Colonic mucosa (tissue), 4 donors: ENCODE measurements at regions not wholly inside any gene's neighbourhood (a gene's known extent, or its start where the extent isn't known, plus 50 kb on each side); places are given as distances from the start of the nearest gene placed in this dataset.

Experiments used
- DNase-seq: peaks from one replicate; pipeline ENCODE4 v3.0.0-alpha.2; 2020
- H3K27ac ChIP-seq: fragments of 200-600 bp; one replicate; pipeline ENCODE4 v1.8.0; 2021
- H3K27me3 ChIP-seq: fragments of 200-600 bp; one replicate; pipeline ENCODE4 v1.8.0; 2021
- H3K36me3 ChIP-seq: fragments of 200-600 bp; one replicate; pipeline ENCODE4 v1.8.0; 2021
- H3K4me1 ChIP-seq: fragments of 200-600 bp; one replicate; pipeline ENCODE4 v1.8.0; 2021; ENCODE audit warnings: mild to moderate bottlenecking
- H3K4me3 ChIP-seq: fragments of 200-600 bp; one replicate; pipeline ENCODE4 v1.8.0; 2021
- H3K9ac ChIP-seq, 2 donors: one replicate each; pipeline ENCODE4 v1.7.0; 2013; ENCODE audit warnings: control low read depth in 2 of 2, low read depth in 2 of 2, low read length in 2 of 2
- H3K9me3 ChIP-seq: fragments of 200-600 bp; one replicate; pipeline ENCODE4 v1.8.0; 2021
- CTCF ChIP-seq: fragments of 200-600 bp; IDR thresholded peaks from one replicate; pipeline ENCODE4 v1.8.0; 2022; ENCODE audit warnings: antibody characterized with exemption, mild to moderate bottlenecking
- intact Hi-C: fragments of 100-400 bp; cut with DNase I; formaldehyde crosslinking; loops from one replicate; pipeline ENCODE4 v1.14.1; 2022
- donor health status: healthy.
- donor health status: DM: no; HTN: no; CAD: no.
- donor health status: DM: no; HTN: no; CAD: no.

DNA sequence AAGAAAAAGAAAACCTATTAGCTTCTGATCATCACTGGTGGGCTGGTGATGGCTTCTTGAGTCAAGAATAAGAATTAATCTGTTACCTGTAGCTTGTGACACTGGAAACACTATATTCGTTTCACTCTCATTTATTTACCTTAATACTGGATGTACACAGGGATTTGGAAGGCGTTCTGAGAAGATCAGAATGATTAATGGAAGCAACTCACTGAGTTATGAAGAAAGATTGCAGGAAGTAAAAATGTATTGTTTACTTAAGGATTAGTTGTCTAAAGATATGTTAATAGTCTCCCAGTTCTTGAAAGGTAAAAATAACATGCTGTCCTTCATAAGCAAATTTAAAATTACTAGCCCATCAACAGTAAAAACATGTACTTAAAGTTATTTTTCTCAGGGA, 644.9 kb upstream of the NCAM2 start:
- Histone ChIP-seq H3K27me3 (no peaks in the 10 kb centered on the region), H3K9me3 (no peaks in the 10 kb centered on the region), H3K9ac (no peak overlapping the region), H3K4me1 (no peaks in the 10 kb centered on the region), H3K36me3 (no peaks in the 10 kb centered on the region), H3K4me3 (no peak overlapping the region), H3K27ac (no peak overlapping the region)
- DNase-seq = no peak
- intact Hi-C loops = no loop called here
- no peak for TF ChIP-seq CTCF

- intact Hi-C loops = no loop called here
- no peak for TF ChIP-seq CTCF
- Histone ChIP-seq H3K9me3 (no peaks in the 10 kb centered on the region), H3K4me3 (no peak overlapping the region), H3K36me3 (no peaks in the 10 kb centered on the region), H3K4me1 (no peaks in the 10 kb centered on the region), H3K27me3 (no peaks in the 10 kb centered on the region), H3K9ac (no peak overlapping the region), H3K27ac (no peak overlapping the region)
- no peak for DNase-seq
Observed at GRCh38 chr21:20373031-20373430, 625.2 kb upstream of the NCAM2 start.

DNA sequence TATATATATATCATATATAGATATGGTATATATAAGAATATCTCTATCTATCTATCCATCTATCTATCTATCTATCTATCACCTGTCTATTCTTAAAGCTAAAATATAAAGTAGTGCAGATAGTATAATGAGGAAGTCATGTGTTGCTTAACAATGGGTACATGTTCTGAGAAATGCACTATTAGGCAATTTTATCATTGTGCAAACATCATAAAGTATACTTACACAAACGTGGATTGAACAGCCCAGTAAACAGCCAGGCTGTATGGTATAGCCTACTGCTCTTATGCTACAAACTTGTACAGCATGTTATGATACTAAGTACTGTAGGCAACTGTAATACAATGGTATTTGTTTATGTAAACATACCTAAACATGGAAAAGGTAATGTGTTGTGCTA, 621.0 kb upstream of the NCAM2 start:
- no peaks in the 10 kb centered on the region for H3K27me3 ChIP-seq
- intact Hi-C loops = no loop called here
- no peak overlapping the region for H3K27ac ChIP-seq
- no peak overlapping the region for H3K4me3 ChIP-seq
- no peaks in the 10 kb centered on the region for H3K9me3 ChIP-seq
- H3K4me1 ChIP-seq = no peaks in the 10 kb centered on the region
- no peak for DNase-seq
- H3K9ac ChIP-seq = no peak overlapping the region
- TF ChIP-seq CTCF = no peak
- H3K36me3 ChIP-seq = no peaks in the 10 kb centered on the region

DNA sequence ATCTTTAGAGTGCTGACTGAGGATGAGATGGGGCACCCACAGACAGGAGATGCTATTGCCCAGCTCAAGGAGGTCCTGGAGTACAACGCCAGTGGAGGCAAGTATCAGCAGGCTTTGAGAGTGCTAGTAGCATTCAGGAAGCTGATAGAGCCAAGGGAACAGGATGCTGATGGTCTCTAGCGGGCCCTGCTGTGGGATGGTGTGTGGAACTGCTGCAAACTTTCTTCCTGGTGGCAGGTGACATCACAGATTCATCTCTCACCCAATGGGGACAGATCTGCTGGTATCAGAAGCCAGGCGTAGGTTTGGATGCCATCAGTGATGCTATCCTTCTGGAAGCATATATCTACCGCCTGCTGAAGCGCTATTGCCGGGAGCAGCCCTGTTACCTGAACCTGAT, 609.8 kb upstream of the NCAM2 start:
- TF ChIP-seq CTCF = no peak
- Histone ChIP-seq H3K27me3 (no peaks in the 10 kb centered on the region), H3K4me3 (no peak overlapping the region), H3K9me3 (no peaks in the 10 kb centered on the region), H3K36me3 (no peaks in the 10 kb centered on the region), H3K4me1 (no peaks in the 10 kb centered on the region), H3K27ac (no peak overlapping the region), H3K9ac (no peak overlapping the region)
- DNase-seq = no peak
- intact Hi-C loops = no loop called here

DNA sequence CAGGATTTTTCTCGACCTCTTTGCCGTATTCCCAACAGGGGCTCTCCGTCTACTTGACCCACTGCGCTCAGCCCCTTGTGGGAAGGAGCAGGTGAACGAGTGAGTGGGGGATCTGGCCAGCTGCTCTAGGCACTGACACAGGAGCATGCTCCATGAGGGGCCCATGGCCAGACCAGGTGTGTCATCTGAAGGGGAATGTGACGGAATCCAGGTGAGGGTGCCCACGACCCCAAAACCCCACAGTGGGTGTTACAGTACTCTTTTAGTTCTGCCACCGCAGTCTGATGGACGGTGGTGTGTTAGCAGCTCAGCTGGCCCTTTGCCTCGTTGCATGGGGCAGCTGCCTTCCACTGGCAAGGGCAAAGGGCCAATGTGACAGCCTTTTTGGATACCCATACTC, 601.4 kb upstream of the NCAM2 start:
- Histone ChIP-seq H3K27ac (no peak overlapping the region), H3K9me3 (no peaks in the 10 kb centered on the region), H3K9ac (no peak overlapping the region), H3K4me3 (no peak overlapping the region), H3K27me3 (no peaks in the 10 kb centered on the region), H3K36me3 (no peaks in the 10 kb centered on the region), H3K4me1 (no peaks in the 10 kb centered on the region)
- no peak for TF ChIP-seq CTCF
- no peak for DNase-seq
- intact Hi-C loops = no loop called here

DNA sequence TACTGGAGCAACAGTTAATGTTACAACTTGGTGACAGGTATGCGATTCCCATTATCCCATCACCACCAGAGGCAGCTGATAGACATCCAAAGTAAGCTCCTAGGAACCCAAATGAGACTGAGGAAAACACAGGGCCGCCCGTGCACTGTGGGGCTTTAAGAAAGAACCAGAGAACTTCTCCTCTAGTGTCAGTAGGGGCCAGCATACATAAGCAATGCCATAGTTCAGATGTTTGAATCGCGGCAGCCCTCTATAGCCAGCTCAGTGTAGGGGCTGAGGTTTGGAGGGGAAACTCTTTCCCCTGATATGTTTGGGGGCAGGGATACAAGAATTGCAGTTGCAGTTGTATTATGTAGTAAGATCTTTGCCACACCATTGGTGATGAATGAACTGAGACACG, 593.3 kb upstream of the NCAM2 start:
- no peaks in the 10 kb centered on the region for H3K36me3 ChIP-seq
- DNase-seq = no peak
- H3K27ac ChIP-seq = no peak overlapping the region
- H3K4me1 ChIP-seq = no peaks in the 10 kb centered on the region
- TF ChIP-seq CTCF = no peak
- intact Hi-C loops = no loop called here
- no peak overlapping the region for H3K9ac ChIP-seq
- H3K27me3 ChIP-seq = no peaks in the 10 kb centered on the region
- no peaks in the 10 kb centered on the region for H3K9me3 ChIP-seq
- H3K4me3 ChIP-seq = no peak overlapping the region
